ENCODE measurements at regions not wholly inside any gene's neighbourhood (a gene's known extent, or its start where the extent isn't known, plus 50 kb on each side); places are given as distances from the start of the nearest gene placed in this dataset.

GRCh38 chr5:17690473-17690872 is 56.2 kb downstream of the TAF11L14 start:
- no peak for TF ChIP-seq CTCF (IDR thresholded peaks at IDR 0.05; ENCODE audit: low read depth, low read length)
- in situ Hi-C loops (cut with HindIII; ENCODE audit: low sequenced_read_pairs) = no loop called here

GRCh38 chr5:17691762-17692161 is 57.5 kb downstream of the TAF11L14 start:
- no peak for TF ChIP-seq CTCF (IDR thresholded peaks at IDR 0.05; ENCODE audit: low read depth, low read length)
- DNase-seq (ENCODE audit: low read depth, low spot score) = no peak
- in situ Hi-C loops (cut with HindIII; ENCODE audit: low sequenced_read_pairs) = no loop called here
- no peak overlapping the region for H3K4me3 ChIP-seq (ENCODE audit: low read depth, low read length)

More at GRCh38 chr5:17690473-17690872, 56.2 kb downstream of the TAF11L14 start:
- no peak overlapping the region for H3K4me3 ChIP-seq (ENCODE audit: low read depth, low read length)
- DNase-seq (ENCODE audit: low read depth, low spot score) = no peak

GRCh38 chr5:17694371-17694770 is 60.1 kb downstream of the TAF11L14 start:
- in situ Hi-C loops (cut with HindIII; ENCODE audit: low sequenced_read_pairs) = no loop called here
- H3K4me3 ChIP-seq (ENCODE audit: low read depth, low read length) = no peak overlapping the region
- TF ChIP-seq CTCF (IDR thresholded peaks at IDR 0.05; ENCODE audit: low read depth, low read length) = no peak
- DNase-seq (ENCODE audit: low read depth, low spot score) = no peak

- TF ChIP-seq CTCF (IDR thresholded peaks at IDR 0.05; ENCODE audit: low read depth, low read length) = no peak
- DNase-seq (ENCODE audit: low read depth, low spot score) = no peak
- in situ Hi-C loops (cut with HindIII; ENCODE audit: low sequenced_read_pairs) = no loop called here
- H3K4me3 ChIP-seq (ENCODE audit: low read depth, low read length) = no peak overlapping the region
These were observed 60.7 kb downstream of the TAF11L14 start for GRCh38 chr5:17694914-17695313.

- no peak for TF ChIP-seq CTCF (IDR thresholded peaks at IDR 0.05; ENCODE audit: low read depth, low read length)
- in situ Hi-C loops (cut with HindIII; ENCODE audit: low sequenced_read_pairs) = no loop called here
- no peak overlapping the region for H3K4me3 ChIP-seq (ENCODE audit: low read depth, low read length)
- no peak for DNase-seq (ENCODE audit: low read depth, low spot score)
These were observed 62.4 kb downstream of the TAF11L14 start for GRCh38 chr5:17696627-17697026.

GRCh38 chr5:17697671-17698070 is 63.4 kb downstream of the TAF11L14 start:
- no peak for DNase-seq (ENCODE audit: low read depth, low spot score)
- no peak for TF ChIP-seq CTCF (IDR thresholded peaks at IDR 0.05; ENCODE audit: low read depth, low read length)
- in situ Hi-C loops (cut with HindIII; ENCODE audit: low sequenced_read_pairs) = no loop called here
- H3K4me3 ChIP-seq (ENCODE audit: low read depth, low read length) = no peak overlapping the region

All from astrocyte of the spinal cord (primary cell).